HG03520 (cell line): ENCODE measurements at regions not wholly inside any gene's neighbourhood (a gene's known extent, or its start where the extent isn't known, plus 50 kb on each side); places are given as distances from the start of the nearest gene placed in this dataset.

Source experiments
- ATAC-seq: cut with Tn5 transposase; IDR thresholded peaks from one replicate; pipeline ENCODE4 v1.9.1; 2021; ENCODE audit warnings: mild to moderate bottlenecking, moderate library complexity; ENCODE audit not compliant: unreplicated experiment

GRCh38 chr6:147808640-147809039 lies 300.1 kb downstream of the SAMD5 start:
- no peak for ATAC-seq

GRCh38 chr6:147811913-147812629 lies 303.6 kb downstream of the SAMD5 start:
- ATAC-seq, result no peak

- ATAC-seq, result no peak
These were observed 308.7 kb downstream of the SAMD5 start for GRCh38 chr6:147817042-147817689.

GRCh38 chr6:147820520-147820919 lies 312.0 kb downstream of the SAMD5 start:
- ATAC-seq, result no peak

GRCh38 chr6:147821295-147821897 lies 312.9 kb downstream of the SAMD5 start:
- no peak for ATAC-seq

GRCh38 chr6:147823936-147824335 lies 315.4 kb downstream of the SAMD5 start:
- ATAC-seq, result no peak

GRCh38 chr6:147825848-147826247 lies 317.4 kb downstream of the SAMD5 start:
- no peak for ATAC-seq

GRCh38 chr6:147826698-147827097 lies 318.2 kb downstream of the SAMD5 start:
- ATAC-seq, result no peak

- no peak for ATAC-seq
These were observed 320.9 kb downstream of the SAMD5 start for GRCh38 chr6:147829418-147829817.

- no peak for ATAC-seq
These were observed 321.3 kb downstream of the SAMD5 start for GRCh38 chr6:147829835-147830234.

- ATAC-seq, result no peak
These were observed 322.9 kb downstream of the SAMD5 start for GRCh38 chr6:147831356-147831755.

GRCh38 chr6:147833607-147834006 lies 325.1 kb downstream of the SAMD5 start:
- no peak for ATAC-seq

GRCh38 chr6:147834084-147834776 lies 325.7 kb downstream of the SAMD5 start:
- ATAC-seq, result no peak

GRCh38 chr6:147837540-147837939 lies 329.1 kb downstream of the SAMD5 start:
- no peak for ATAC-seq

- no peak for ATAC-seq
These were observed 331.5 kb downstream of the SAMD5 start for GRCh38 chr6:147839708-147840610.

GRCh38 chr6:147841547-147842148 lies 333.2 kb downstream of the SAMD5 start:
- ATAC-seq, result no peak

- no peak for ATAC-seq
These were observed 341.2 kb downstream of the SAMD5 start for GRCh38 chr6:147849401-147850330.

GRCh38 chr6:147852772-147853171 lies 344.3 kb downstream of the SAMD5 start:
- no peak for ATAC-seq

- ATAC-seq, result no peak
These were observed 345.1 kb downstream of the SAMD5 start for GRCh38 chr6:147853574-147853973.
